Pancreas (tissue), 10 donors: ENCODE measurements at regions not wholly inside any gene's neighbourhood (a gene's known extent, or its start where the extent isn't known, plus 50 kb on each side); places are given as distances from the start of the nearest gene placed in this dataset.
"Not testable (repeated sequence)": the region's sequence is repeated elsewhere in the genome, so short reads cannot be mapped to it uniquely, and the experiment has no call there.

ENCODE experiments used
- ATAC-seq, 4 donors: fragments of 200-7000 bp; cut with Tn5 transposase; one replicate each; pipeline versions ENCODE4 v1.8.0 to v1.9.1; 2020; ENCODE audit warnings: mild to moderate bottlenecking in 4 of 4, moderate library complexity in 4 of 4
- DNase-seq, 6 donors: peaks; one replicate each; pipeline ENCODE4 v3.0.0-alpha.2; 2020
- FAIRE-seq: peaks from 2 replicates; lab custom pipeline; 2012; peaks lifted over from hg19 to GRCh38; lab: Jason Lieb, UNC
- H3K27ac ChIP-seq, 4 donors: fragments of 200-600 bp; sonication (generic); 1 replicate in 3 of 4; 2 replicates in 1 of 4; pipeline versions ENCODE4 v1.5.0 to v1.8.0; 2020
- H3K27me3 ChIP-seq, 4 donors: fragments of 200-600 bp; one replicate each; pipeline ENCODE4 v1.8.0; 2021
- H3K36me3 ChIP-seq, 3 donors: fragments of 200-600 bp; sonication (generic) in 1 of 3; one replicate each; pipeline versions ENCODE4 v1.5.0 to v1.8.0; 2020 to 2021
- H3K4me1 ChIP-seq, 3 donors: fragments of 200-600 bp; one replicate each; pipeline ENCODE4 v1.8.0; 2021
- H3K4me3 ChIP-seq, 4 donors: fragments of 200-600 bp; sonication (generic) in 2 of 4; one replicate each; pipeline versions ENCODE4 v1.5.0 to v1.8.0; 2020 to 2021
- H3K9me3 ChIP-seq, 4 donors: fragments of 200-600 bp; one replicate each; pipeline ENCODE4 v1.8.0; 2021
- CTCF ChIP-seq, 4 donors: fragments of 200-600 bp; sonication (generic) in 3 of 4; IDR thresholded peaks; one replicate each; pipeline versions ENCODE4 v1.5.0 to v1.8.0; 2021; ENCODE audit warnings: antibody characterized with exemption in 4 of 4
- whole genome bisulfite sequencing, 2 donors: extraction: QIAGEN DNeasy Blood & Tissue Kit; methylation state at CpG; one replicate each; pipeline ENCODE4 v1.1.7; 2013; 5-methylcytosine and 5-hydroxymethylcytosine counted together
- intact Hi-C, 3 donors: fragments of 100-400 bp; cut with DNase I; formaldehyde crosslinking; loops; one replicate each; pipeline versions ENCODE4 v1.11.1 to v1.14.2; 2022
- donor health status: healthy with polysubstance abuse.
- donor health status: DM: no; HTN: no; CAD: no; lungs with moderate emphysema.
- donor health status: DM: no; HTN: no; CAD: no.
- donor health status: control.
- donor health status: control.
- donor health status: Bipolar disorder and iron deficiency.
- donor health status: DM: yes; HTN: yes; CAD: no.
- donor health status: DM: no; HTN: no; CAD: no.
- donor health status: DM: no; HTN: no; CAD: no.
- donor health status: DM: yes; HTN: yes; CAD: no.

GRCh38 chr12:131430158-131430742, 280.6 kb upstream of the SFSWAP start:
- no peaks in the 10 kb centered on the region for H3K27me3 ChIP-seq
- DNase-seq (no peak), FAIRE-seq (no peak), ATAC-seq (no peak)
- no peak overlapping the region for H3K27ac ChIP-seq
- no peaks in the 10 kb centered on the region for H3K36me3 ChIP-seq
- no peaks in the 10 kb centered on the region for H3K4me1 ChIP-seq
- intact Hi-C loops: no loop called here
- no peak overlapping the region for H3K4me3 ChIP-seq
- WGBS, 2 donors: 75 to 78% methylated on average over 8 of the region's 8 CpGs
- no peaks in the 10 kb centered on the region for H3K9me3 ChIP-seq
- no peak for TF ChIP-seq CTCF (IDR thresholded peaks at IDR 0.05)

GRCh38 chr12:131431126-131431655, 279.7 kb upstream of the SFSWAP start:
- H3K27ac ChIP-seq, H3K9me3 ChIP-seq, intact Hi-C loops, H3K36me3 ChIP-seq, DNase-seq, H3K4me1 ChIP-seq, H3K4me3 ChIP-seq, FAIRE-seq, ATAC-seq, H3K27me3 ChIP-seq: not testable (repeated sequence)
- 84 to 92% methylated on average over 14 to 17 of the region's 17 CpGs for WGBS, 2 donors

- no peaks in the 10 kb centered on the region for H3K9me3 ChIP-seq
- no peak overlapping the region for H3K27ac ChIP-seq
- no peaks in the 10 kb centered on the region for H3K36me3 ChIP-seq
- H3K4me1 ChIP-seq: no peaks in the 10 kb centered on the region
- FAIRE-seq (no peak), DNase-seq (no peak), ATAC-seq (no peak)
- H3K4me3 ChIP-seq: no peak overlapping the region
- 63 to 69% methylated on average over 18 to 24 of the region's 29 CpGs for WGBS, 2 donors
- intact Hi-C loops: no loop called here
- no peaks in the 10 kb centered on the region for H3K27me3 ChIP-seq
- no peak for TF ChIP-seq CTCF (IDR thresholded peaks at IDR 0.05)
Observed at GRCh38 chr12:131432532-131433260, 278.2 kb upstream of the SFSWAP start.

- no peak for DNase-seq
Observed at GRCh38 chr12:131434208-131435125, 276.4 kb upstream of the SFSWAP start.

More at GRCh38 chr12:131434208-131435125, 276.4 kb upstream of the SFSWAP start:
- 70 to 77% methylated on average over 21 to 27 of the region's 28 CpGs for WGBS, 2 donors
- H3K27ac ChIP-seq: no peak overlapping the region
- no peaks in the 10 kb centered on the region for H3K9me3 ChIP-seq
- intact Hi-C loops: no loop called here
- H3K36me3 ChIP-seq: no peaks in the 10 kb centered on the region
- no peaks in the 10 kb centered on the region for H3K4me1 ChIP-seq
- no peak overlapping the region for H3K4me3 ChIP-seq
- no peak for FAIRE-seq
- no peak for TF ChIP-seq CTCF (IDR thresholded peaks at IDR 0.05)
- no peaks in the 10 kb centered on the region for H3K27me3 ChIP-seq
- no peak for ATAC-seq
